ENCODE measurements at regions not wholly inside any gene's neighbourhood (a gene's known extent, or its start where the extent isn't known, plus 50 kb on each side); places are given as distances from the start of the nearest gene placed in this dataset.

- TF ChIP-seq CTCF (IDR thresholded peaks at IDR 0.05 in 4 of 5, conservative IDR thresholded peaks at IDR 0.05 in 1 of 5): no peak
- no peak for TF ChIP-seq POLR2A (IDR thresholded peaks at IDR 0.05)
Observed at GRCh38 chr5:158017469-158017868, 158.5 kb upstream of the CLINT1 start.

Data from gastrocnemius medialis (tissue), 4 donors.